ENCODE measurements at regions not wholly inside any gene's neighbourhood (a gene's known extent, or its start where the extent isn't known, plus 50 kb on each side); places are given as distances from the start of the nearest gene placed in this dataset.

DNA sequence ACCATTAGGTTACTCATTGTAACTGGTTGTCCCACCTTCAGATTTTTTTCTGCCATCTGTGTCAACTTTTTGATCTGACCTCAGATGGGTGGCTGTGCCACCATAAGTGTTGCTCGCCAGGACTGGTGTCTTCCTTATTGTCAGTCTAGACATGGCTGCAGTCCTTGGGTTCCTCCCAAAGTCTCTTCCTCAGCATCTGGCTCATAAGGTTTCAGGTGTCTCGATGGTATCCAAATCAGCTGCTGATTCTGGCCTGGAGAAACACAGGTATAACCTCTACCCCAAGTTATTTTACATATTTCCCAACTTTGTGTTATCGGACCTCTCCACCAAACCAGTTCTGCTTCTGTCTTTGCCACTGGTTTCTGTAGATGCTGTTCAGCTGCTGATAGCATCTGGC is 158.5 kb downstream of the ZNF518B start:
- no TSS peak for BruUV-seq (replicated peaks)
- H3K9ac ChIP-seq (ENCODE audit: insufficient read depth, low read depth, low read length), result no peak overlapping the region
- in situ Hi-C loops (cut with HindIII; ENCODE audit: extremely low pct_ligation_motif_present, low pct_unique_long_range_greater_than_20kb), result no loop called here
- DNase-seq (ENCODE audit: low spot score) (no peak), ATAC-seq (no peak), FAIRE-seq (no peak)
- no peak overlapping the region for H3K4me3 ChIP-seq (replicated peaks in 1 of 3; ENCODE audit: insufficient read depth in 1 of 3, low read depth in 2 of 3, low read length in 3 of 3)
- no peaks in the 10 kb centered on the region for H3K9me3 ChIP-seq (ENCODE audit: low read length)
- H3K4me1 ChIP-seq (ENCODE audit: insufficient read depth, low read length), result no peaks in the 10 kb centered on the region
- H3K27ac ChIP-seq (ENCODE audit: extremely low read length, insufficient read depth, low read length), result no peak overlapping the region
- no peak overlapping the region for H3K4me2 ChIP-seq (ENCODE audit: low read depth, low read length)
- no peaks in the 10 kb centered on the region for H3K79me2 ChIP-seq (ENCODE audit: insufficient read depth, low read length)
- peaks cover 0 to 2% of the 10 kb centered on the region in 2 experiments; a peak in 1 of 5 replicates for H3K27me3 ChIP-seq (ENCODE audit: control insufficient read depth in 1 of 2, insufficient read depth in 2 of 2, low read length in 2 of 2)
- H3K36me3 ChIP-seq (replicated peaks in 1 of 2; ENCODE audit: control insufficient read depth in 1 of 2, insufficient read depth in 2 of 2, low read length in 2 of 2), result no peaks in the 10 kb centered on the region
- intact Hi-C loops (cut with micrococcal nuclease; ENCODE audit: unreplicated experiment), result no loop called here
- H2AFZ ChIP-seq (ENCODE audit: low read length), result no peak overlapping the region
- no peaks in the 10 kb centered on the region for H4K20me1 ChIP-seq (ENCODE audit: insufficient read depth, low read length)
- TF ChIP-seq IRF2 (CRISPR knock-in tag; IDR thresholded peaks at IDR 0.05) (no peak), SMARCE1 (IDR thresholded peaks at IDR 0.05; ENCODE audit: borderline replicate concordance) (no peak), CEBPG (CRISPR knock-in tag; IDR thresholded peaks at IDR 0.05) (no peak), ZNF326 (CRISPR knock-in tag; IDR thresholded peaks at IDR 0.05; ENCODE audit: borderline replicate concordance) (no peak), ISL2 (CRISPR knock-in tag; IDR thresholded peaks at IDR 0.05) (no peak), AGO1 (IDR thresholded peaks at IDR 0.05; ENCODE audit: low read depth, low read length, poor library complexity, severe bottlenecking) (no peak), ZNF234 (CRISPR knock-in tag; conservative IDR thresholded peaks at IDR 0.05) (no peak)
- TF ChIP-seq, protein P1, sequence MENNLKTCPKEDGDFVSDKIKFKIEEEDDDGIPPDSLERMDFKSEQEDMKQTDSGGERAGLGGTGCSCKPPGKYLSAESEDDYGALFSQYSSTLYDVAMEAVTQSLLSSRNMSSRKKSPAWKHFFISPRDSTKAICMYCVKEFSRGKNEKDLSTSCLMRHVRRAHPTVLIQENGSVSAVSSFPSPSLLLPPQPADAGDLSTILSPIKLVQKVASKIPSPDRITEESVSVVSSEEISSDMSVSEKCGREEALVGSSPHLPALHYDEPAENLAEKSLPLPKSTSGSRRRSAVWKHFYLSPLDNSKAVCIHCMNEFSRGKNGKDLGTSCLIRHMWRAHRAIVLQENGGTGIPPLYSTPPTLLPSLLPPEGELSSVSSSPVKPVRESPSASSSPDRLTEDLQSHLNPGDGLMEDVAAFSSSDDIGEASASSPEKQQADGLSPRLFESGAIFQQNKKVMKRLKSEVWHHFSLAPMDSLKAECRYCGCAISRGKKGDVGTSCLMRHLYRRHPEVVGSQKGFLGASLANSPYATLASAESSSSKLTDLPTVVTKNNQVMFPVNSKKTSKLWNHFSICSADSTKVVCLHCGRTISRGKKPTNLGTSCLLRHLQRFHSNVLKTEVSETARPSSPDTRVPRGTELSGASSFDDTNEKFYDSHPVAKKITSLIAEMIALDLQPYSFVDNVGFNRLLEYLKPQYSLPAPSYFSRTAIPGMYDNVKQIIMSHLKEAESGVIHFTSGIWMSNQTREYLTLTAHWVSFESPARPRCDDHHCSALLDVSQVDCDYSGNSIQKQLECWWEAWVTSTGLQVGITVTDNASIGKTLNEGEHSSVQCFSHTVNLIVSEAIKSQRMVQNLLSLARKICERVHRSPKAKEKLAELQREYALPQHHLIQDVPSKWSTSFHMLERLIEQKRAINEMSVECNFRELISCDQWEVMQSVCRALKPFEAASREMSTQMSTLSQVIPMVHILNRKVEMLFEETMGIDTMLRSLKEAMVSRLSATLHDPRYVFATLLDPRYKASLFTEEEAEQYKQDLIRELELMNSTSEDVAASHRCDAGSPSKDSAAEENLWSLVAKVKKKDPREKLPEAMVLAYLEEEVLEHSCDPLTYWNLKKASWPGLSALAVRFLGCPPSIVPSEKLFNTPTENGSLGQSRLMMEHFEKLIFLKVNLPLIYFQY (CRISPR knock-in tag; IDR thresholded peaks at IDR 0.05; ENCODE audit: borderline replicate concordance), result no peak
- CTCF ChIA-PET (ENCODE audit: low intra/inter-chr PET ratio, low total read pairs), result no interaction called here
- POLR2A ChIA-PET, result no interaction called here
- WGBS (ENCODE audit: low lambda C conversion rate), result 50% methylated on average over 3 of the region's 3 CpGs
